ENCODE measurements at regions not wholly inside any gene's neighbourhood (a gene's known extent, or its start where the extent isn't known, plus 50 kb on each side); places are given as distances from the start of the nearest gene placed in this dataset.

DNA sequence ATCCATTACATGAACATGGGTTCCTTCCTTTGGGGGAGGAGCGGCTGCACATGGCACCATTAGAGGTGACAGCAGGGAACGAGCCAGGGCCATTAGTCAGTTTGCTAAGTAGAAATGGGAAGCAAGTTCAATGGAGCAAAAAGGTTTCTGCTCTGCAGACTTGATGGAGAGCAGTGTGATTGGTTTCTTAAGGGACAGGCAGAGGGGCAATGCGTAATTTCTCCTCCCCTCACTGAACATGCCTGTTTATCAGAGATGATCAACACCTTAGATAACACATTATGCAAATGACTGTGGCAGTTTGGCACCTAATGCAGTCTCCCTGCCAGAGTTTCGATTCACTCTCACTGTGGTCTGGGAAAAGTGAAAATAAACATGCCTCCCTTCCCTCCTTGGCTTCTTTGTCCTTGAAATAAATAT is 414.5 kb downstream of the STK39 start:
- Histone ChIP-seq H3K27ac (no peak overlapping the region), H3K9me3 (no peaks in the 10 kb centered on the region), H3K4me1 (peaks cover 0 to 14% (median 3%) of the 10 kb centered on the region in 4 donors), H3K4me3 (no peak overlapping the region), H3K27me3 (no peaks in the 10 kb centered on the region), H3K36me3 (no peaks in the 10 kb centered on the region)
- DNase-seq = no peak
- no peak for TF ChIP-seq CTCF (IDR thresholded peaks at IDR 0.05)
- no peak for TF ChIP-seq POLR2A (IDR thresholded peaks at IDR 0.05)
- TF ChIP-seq POLR2AphosphoS5 (IDR thresholded peaks at IDR 0.05) = no peak
- no peak for TF ChIP-seq EP300 (IDR thresholded peaks at IDR 0.05)
- WGBS, 2 donors = 73 to 84% methylated on average over 4 of the region's 4 CpGs
- intact Hi-C loops (cut with DNase I) = no loop called here

GRCh38 chr2:167827352-167828097 is 419.9 kb downstream of the STK39 start:
- DNase-seq = no peak
- intact Hi-C loops (cut with DNase I) = no loop called here

DNA sequence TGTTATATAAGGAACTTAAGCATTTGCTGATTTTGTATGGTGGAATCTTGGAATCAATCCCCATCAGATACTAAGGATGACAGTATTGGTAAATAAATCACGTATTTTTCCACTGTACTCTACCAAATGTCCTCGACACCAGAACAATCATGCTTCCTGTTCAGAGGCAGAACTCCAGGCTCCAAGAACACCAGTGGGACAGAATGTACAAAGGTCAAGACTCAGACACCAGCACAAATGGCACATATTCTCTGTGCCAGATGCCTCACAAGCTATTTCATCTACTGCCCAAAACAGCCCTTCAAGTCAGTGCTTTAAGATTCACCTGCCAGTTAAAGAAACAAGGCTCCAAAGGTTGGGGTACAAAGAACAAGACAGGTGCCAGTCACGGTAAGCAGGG is 420.5 kb downstream of the STK39 start:
- DNase-seq = no peak
- no peak overlapping the region for H3K27ac ChIP-seq
- intact Hi-C loops (cut with DNase I) = no loop called here
- WGBS, 2 donors = 83 to 88% methylated on average over 3 of the region's 3 CpGs
- H3K4me3 ChIP-seq = no peak overlapping the region
- no peaks in the 10 kb centered on the region for H3K9me3 ChIP-seq
- H3K27me3 ChIP-seq = no peaks in the 10 kb centered on the region
- TF ChIP-seq CTCF (IDR thresholded peaks at IDR 0.05) (no peak), EP300 (IDR thresholded peaks at IDR 0.05) (no peak), POLR2A (IDR thresholded peaks at IDR 0.05) (no peak), POLR2AphosphoS5 (IDR thresholded peaks at IDR 0.05) (no peak)
- no peaks in the 10 kb centered on the region for H3K36me3 ChIP-seq
- H3K4me1 ChIP-seq = no peaks in the 10 kb centered on the region

More at GRCh38 chr2:167827352-167828097, 419.9 kb downstream of the STK39 start:
- TF ChIP-seq POLR2AphosphoS5 (IDR thresholded peaks at IDR 0.05) (no peak), POLR2A (IDR thresholded peaks at IDR 0.05) (no peak), EP300 (IDR thresholded peaks at IDR 0.05) (no peak), CTCF (IDR thresholded peaks at IDR 0.05) (no peak)
- Histone ChIP-seq H3K4me1 (peaks cover 0 to under 1% (median 0%) of the 10 kb centered on the region in 4 donors), H3K4me3 (no peak overlapping the region), H3K36me3 (no peaks in the 10 kb centered on the region), H3K27ac (no peak overlapping the region), H3K27me3 (no peaks in the 10 kb centered on the region), H3K9me3 (no peaks in the 10 kb centered on the region)
- WGBS, 2 donors = 94% methylated on average over 10 of the region's 10 CpGs

DNA sequence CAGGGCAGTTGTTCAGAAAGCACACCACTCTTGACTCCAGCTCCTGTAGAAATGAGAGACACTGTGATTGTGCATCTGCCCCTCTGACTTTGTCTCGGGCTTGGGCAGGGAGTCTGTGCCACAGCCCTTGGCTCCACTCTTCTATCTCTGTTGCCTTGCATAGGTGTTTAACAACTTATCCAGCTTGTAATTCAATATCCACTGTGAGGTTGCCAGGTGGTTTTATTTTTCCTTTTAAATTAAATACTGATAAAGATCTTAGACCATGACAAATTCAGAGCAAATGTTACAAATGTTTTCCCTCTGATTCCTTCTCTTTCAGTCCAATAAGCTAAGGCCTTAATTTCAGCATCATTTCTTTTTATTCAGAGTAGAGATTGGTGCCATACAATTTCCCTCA is 421.7 kb downstream of the STK39 start:
- TF ChIP-seq POLR2A (IDR thresholded peaks at IDR 0.05) (no peak), EP300 (IDR thresholded peaks at IDR 0.05) (no peak), CTCF (IDR thresholded peaks at IDR 0.05) (no peak), POLR2AphosphoS5 (IDR thresholded peaks at IDR 0.05) (no peak)
- Histone ChIP-seq H3K27ac (no peak overlapping the region), H3K36me3 (no peaks in the 10 kb centered on the region), H3K9me3 (no peaks in the 10 kb centered on the region), H3K4me1 (no peaks in the 10 kb centered on the region), H3K4me3 (no peak overlapping the region), H3K27me3 (no peaks in the 10 kb centered on the region)
- intact Hi-C loops (cut with DNase I) = no loop called here
- no peak for DNase-seq
- WGBS, 2 donors = 93 to 94% methylated on average over 1 of the region's 1 CpG
